GM21723 (cell line): ENCODE measurements at regions not wholly inside any gene's neighbourhood (a gene's known extent, or its start where the extent isn't known, plus 50 kb on each side); places are given as distances from the start of the nearest gene placed in this dataset.
"Not testable (repeated sequence)": the region's sequence is repeated elsewhere in the genome, so short reads cannot be mapped to it uniquely, and the experiment has no call there.

ENCODE experiments used
- ATAC-seq: cut with Tn5 transposase; IDR thresholded peaks from one replicate; pipeline ENCODE4 v1.9.1; 2021; ENCODE audit warnings: mild to moderate bottlenecking, moderate library complexity; ENCODE audit not compliant: unreplicated experiment

- not testable (repeated sequence) for ATAC-seq
Observed at GRCh38 chr1:222470252-222470805, 77.6 kb downstream of the HHIPL2 start.

DNA sequence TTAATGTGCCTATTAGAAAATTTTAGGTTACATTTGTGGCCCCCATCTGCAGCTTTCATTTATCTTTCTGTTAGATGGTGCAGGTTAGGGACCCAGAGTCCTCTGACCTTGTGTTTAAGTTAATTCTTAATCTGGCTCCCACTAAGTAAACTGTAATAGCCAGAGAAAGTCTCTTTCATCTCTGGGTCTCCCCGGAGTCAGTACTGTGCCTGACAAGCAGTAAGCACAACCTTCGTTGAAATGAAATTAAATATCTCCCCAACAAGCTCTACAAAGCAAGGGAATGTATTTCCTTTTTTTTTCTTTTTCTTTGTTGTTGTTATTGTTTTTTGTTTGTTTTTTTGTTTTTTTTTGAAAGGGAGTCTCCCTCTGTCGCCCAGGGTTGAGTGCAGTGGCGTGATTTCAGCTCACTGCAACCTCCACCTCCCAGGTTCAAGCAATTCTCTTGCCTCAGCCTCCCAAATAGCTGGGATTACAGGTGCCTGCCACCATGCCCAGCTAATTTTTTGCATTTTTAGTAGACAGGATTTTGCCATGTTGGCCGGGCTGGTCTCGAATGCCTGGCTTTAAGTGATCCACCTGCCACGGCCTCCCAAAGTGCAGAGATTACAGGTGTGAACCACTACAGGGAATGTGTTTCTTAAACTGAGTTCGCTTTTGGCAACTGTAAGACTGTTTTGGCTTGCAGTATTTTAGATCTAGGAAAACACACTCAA is 81.6 kb downstream of the HHIPL2 start:
- no peak for ATAC-seq

DNA sequence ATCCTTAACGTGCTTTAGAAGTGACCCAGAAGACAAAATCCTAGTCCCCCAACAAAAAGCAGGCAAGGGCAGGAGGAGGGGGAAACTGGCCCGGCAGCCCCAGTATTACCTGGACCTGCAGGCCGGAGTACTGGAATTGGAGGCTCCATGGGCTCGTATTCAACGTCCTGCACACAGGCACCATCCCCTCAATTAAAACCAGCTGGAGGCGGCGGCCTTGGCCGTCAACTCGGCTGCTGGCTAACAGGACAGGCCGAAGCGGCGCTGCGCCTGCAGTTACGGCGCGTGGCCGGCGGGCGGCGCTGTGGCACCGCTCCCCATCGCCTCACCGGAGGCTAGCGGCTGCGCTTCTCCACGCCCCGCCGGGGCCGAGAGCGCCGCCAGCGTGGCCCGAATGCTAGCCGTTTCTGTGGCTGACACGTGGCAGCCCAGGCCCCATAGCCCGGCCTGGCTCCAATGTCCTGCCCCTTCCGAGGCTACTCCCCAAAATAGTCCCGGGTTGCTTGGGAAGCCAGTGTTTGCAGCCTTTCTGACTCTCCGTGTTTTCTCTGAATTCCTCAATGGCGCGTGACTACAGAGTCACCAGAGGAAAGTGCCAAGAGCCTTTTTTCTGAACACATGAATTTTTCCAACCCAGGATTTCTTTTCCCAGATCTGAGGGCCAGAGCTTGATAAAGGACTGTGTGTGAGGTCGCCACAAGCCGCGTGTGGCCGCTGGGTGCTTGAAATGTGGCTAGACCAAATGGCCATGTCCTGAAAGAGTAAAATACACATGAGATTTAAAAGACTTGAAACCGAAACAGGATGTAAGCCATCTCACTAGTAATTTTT is 82.5 kb downstream of the HHIPL2 start:
- ATAC-seq: peak; percentile 97

DNA sequence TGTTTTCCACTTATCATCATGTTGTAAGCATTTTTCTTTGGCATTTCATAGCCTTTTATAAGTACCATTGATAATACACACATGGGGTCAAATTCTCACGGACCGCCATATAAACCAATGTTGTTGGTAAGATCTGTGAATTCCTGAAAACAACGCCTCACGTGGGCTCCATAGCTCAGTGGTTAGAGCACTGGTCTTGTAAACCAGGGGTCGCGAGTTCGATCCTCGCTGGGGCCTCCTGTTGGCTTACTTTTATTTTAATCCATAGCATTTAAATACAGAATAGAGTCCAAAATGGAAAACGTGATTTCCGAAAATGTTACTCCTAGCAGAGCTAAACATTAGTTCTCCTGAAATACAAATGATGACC is 83.1 kb downstream of the HHIPL2 start:
- ATAC-seq: no peak

DNA sequence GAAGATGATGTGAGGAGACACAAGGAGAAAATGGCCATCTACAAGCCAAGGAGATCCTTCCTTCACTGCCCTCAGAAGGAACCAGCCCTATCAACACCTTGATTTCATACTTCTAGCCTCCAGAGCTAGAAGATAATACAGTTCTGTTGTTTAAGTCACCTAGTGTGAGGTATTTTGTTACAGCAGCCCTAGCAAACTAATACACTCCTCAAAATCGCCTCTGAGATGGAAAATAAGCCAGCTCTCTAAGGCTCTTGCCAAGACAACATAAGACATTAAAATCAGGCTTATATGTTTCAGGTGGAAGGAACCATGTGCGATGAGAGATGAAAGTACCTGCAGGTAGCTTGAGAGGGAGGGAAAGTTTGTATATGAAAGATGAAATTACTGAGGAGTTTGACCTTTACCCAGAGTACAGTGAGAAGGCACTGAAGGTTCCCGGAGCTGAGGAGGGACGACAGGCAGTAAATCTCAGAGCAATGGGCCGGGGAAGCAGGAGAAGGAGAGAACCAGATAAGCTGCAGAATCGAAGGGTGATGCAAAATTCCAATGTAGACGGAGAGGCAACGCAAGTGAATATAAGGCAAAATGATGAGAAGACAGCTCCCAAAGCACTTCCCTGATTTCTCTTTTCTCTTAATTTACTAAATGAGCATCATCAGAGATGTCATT is 84.7 kb downstream of the HHIPL2 start:
- ATAC-seq: no peak

GRCh38 chr1:222462601-222463000 is 85.3 kb downstream of the HHIPL2 start:
- ATAC-seq: no peak

GRCh38 chr1:222461941-222462340 is 86.0 kb downstream of the HHIPL2 start:
- ATAC-seq: no peak

DNA sequence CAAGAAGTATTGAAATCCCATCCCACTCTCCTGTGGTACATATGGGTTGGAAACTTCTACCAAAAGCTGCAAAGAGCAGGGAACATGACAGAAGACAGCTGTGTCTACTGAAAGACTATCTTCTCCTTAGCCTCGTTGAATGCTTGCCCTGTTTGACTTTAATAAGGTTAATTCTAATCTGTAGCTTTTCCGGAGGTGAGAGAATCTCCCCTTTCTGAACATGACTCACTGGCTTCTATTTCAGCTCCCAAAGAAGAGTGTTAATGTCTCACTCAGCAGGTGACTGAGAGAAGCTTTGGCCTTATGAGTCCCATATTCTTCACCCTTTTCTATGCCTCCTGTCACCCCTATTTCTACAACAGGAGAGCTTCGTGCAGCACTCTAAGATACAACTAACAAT is 88.3 kb downstream of the HHIPL2 start:
- ATAC-seq: no peak

DNA sequence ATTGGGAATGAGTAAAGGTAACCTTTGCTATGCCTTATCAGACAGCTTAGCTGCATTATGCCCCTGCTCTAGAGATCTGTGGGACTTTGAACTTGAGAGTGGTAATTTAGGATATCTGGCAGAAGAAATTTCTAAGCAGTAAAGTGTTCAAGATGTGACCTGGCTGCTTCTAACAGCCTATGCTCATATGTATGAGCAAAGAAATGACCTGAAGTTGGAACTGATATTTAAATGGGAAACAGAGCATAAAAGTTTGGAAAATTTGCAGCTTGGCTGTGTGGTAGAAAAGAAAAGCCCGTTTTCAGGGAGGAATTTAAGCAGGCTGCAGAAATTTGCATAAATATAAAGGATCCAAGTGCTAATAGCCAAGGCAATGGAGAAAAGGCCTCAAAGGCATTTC is 90.4 kb downstream of the HHIPL2 start:
- ATAC-seq: no peak

DNA sequence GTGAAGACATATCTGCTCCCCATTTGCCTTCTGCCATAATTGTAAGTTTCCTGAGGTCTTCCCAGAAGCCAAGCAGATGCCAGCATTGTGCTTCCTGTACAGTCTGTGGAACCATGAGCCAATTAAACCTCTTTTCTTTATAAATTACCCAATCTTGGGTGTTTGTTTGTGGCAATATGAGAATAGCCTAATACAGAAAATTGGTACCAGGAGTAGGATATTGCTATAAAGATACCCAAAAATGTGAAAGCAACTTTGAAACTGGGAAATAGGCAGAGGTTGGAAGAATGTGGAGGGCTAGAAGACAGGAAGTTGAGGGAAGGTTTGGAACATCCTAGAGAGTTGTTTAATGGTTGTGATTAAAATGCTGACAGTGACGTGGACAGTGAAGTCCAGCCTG is 90.8 kb downstream of the HHIPL2 start:
- no peak for ATAC-seq

DNA sequence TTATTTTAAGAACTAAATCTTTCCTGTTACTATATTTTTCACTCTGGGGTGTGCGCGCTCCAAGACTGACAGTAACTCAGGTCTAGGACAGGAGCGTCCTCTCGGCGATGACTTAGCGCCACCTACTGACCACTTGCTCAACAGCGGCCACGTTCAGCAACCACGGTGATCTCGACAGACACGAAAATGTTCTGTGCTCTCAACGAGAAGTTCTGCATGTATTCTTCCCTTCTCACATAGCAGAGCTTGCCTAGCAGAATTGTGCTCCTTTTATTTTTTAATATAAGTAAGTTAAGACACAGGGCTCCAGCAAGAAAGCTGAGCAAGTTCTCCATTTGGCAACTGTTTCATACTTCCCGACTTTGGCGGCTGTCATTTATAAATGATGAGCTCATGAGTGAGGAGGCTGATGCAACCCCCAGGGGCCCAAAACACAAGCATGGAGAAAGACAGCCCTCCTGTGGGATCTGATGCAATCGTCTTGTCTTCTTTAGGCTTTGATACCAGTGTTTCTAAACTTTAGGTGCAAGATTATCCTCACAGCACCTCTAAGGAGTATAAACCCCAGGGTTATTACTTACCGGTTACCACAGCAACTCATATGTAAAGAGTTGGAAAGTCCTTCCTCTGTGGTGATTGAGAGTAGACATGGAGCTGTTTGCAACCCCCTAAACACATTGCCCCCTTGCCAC is 92.6 kb downstream of the HHIPL2 start:
- ATAC-seq: peak; percentile 98

DNA sequence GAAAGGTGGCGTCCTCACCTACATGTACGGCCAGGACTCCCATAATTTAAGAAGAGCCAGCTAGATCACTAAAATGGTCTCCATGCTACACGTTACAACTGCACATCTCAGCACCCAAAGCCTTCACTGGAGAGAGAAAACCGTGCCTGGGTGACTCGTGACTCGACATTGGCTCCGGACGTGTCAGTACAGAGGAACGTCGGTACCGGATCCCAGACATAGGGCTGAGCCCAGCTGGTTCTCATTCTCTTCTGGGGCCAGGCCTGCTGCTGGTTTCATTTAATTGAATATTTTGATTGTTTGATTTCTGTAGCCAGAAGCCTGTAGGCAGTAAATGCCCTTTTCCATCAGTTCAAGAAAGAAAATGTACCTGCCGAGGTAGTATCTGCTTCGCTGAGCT is 93.1 kb downstream of the HHIPL2 start:
- ATAC-seq: no peak

GRCh38 chr1:222454186-222454585 is 93.7 kb downstream of the HHIPL2 start:
- no peak for ATAC-seq

DNA sequence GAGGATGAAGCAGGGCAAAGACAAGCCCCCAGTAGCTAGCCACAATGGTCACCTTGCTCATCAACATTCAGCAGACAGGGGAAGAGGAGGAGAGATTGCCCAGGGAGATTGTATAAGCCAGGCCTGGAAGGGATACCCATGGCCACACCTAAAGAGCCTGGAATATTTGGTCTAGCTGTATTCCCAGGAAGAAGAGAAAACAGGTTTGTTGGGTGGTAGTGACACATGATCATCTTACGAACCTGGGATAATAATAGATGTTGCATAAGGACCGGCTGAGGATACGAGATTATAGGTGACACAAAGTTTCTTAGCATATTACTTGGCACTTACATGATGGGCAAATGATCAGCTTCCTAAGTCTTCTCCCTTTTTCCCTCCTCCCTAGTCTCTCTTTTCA is 95.9 kb downstream of the HHIPL2 start:
- no peak for ATAC-seq

DNA sequence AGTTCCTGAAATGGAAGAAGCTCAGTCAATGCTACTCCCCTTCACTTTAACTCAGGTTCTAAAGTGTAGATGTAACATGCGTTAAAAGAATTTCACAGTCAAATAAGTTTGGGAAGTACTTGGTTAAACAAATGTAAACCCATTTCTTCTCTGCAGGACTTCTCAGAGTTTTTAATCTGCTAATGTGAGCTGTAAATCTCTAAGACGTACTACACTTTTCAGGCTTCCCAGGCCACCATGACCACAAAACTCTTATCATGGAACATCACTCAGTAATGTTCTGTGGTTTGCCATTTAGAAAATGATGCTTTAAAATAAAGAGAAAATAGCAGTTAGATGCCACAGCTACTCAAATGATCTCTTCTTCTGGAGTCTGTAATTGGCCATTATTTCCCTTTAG is 104.3 kb downstream of the HHIPL2 start:
- ATAC-seq: no peak

- ATAC-seq: no peak
Observed at GRCh38 chr1:222441066-222441465, 106.8 kb downstream of the HHIPL2 start.

GRCh38 chr1:222424826-222425225 is 123.1 kb downstream of the HHIPL2 start:
- ATAC-seq: no peak

DNA sequence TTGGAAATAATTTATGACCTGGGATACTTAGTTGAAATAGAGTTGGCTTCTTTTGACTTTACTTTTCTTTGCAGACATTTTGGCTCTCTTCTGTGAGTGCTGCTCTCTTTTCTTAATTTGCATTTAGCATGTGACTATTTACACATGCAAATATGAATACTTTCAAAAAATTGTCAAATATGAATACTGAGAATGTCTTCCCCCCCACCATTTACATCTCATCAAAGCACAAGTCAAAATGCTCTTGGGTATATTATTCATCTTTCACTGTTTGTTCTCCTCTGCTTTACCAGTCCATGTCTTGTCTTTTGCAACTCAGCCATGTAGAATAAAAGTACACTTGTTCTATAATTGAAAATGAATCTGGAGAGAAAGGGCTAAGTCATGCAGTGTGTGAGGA is 126.5 kb downstream of the HHIPL2 start:
- ATAC-seq: no peak

GRCh38 chr1:222420633-222421032 is 127.3 kb downstream of the HHIPL2 start:
- no peak for ATAC-seq

DNA sequence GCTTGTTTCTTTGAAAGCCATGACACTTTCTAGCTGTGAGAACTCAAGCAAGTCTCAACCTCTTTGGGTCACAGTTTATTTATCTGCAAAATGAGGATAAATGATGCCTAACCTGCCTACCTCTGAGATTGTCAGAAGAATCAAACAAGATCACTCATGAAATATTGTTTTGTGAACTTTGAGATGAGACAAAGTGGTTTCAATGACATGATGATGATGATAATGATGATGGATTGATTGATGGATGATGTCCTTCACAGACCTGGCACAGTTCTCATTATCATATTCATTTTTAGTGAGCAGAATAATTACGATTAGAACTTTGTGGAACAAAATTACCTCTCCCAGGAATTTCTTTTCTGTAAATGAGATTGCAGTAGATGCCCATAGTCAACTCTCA is 129.2 kb downstream of the HHIPL2 start:
- ATAC-seq: no peak

DNA sequence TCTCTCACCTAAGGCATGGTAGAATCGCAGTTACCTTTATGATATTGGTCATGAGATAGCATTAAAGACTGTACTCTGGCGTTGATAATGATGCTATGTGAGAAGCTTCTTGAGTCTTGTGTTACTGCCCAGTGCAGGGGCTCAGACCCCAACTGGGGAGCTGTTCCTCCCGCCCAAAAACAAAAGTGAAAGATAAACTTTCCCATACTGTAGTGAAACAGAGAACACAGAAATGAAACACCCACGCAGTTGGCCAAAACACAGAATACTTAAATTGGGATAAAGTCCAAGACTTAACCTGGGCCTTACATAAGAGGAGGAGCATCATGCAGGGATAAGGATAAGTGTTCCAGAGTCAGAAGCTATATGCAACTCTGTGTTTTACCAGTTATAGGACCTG is 130.6 kb downstream of the HHIPL2 start:
- no peak for ATAC-seq
